WTC11 (cell line): ENCODE measurements at regions not wholly inside any gene's neighbourhood (a gene's known extent, or its start where the extent isn't known, plus 50 kb on each side); places are given as distances from the start of the nearest gene placed in this dataset.

ENCODE experiments used
- CREM ChIP-seq: sonication (generic); formaldehyde crosslinking; IDR thresholded peaks from 2 replicates; pipeline ENCODE4 v1.8.1; 2022; ENCODE audit warnings: mild to moderate bottlenecking, missing genetic modification reagents, moderate library complexity
- ELF4 ChIP-seq: sonication (generic); formaldehyde crosslinking; IDR thresholded peaks from 2 replicates; pipeline ENCODE4 v1.8.1; 2022; ENCODE audit warnings: low read depth, mild to moderate bottlenecking, moderate library complexity, missing genetic modification reagents
- JUN ChIP-seq: sonication (generic); formaldehyde crosslinking; IDR thresholded peaks from 2 replicates; pipeline ENCODE4 v1.8.0; 2023; ENCODE audit warnings: mild to moderate bottlenecking, missing genetic modification reagents
- MAX ChIP-seq: sonication (generic); formaldehyde crosslinking; IDR thresholded peaks from 2 replicates; pipeline ENCODE4 v1.8.0; 2022; ENCODE audit warnings: mild to moderate bottlenecking, missing genetic modification reagents
- NFE2L1 ChIP-seq: sonication (generic); formaldehyde crosslinking; IDR thresholded peaks from 2 replicates; pipeline ENCODE4 v1.8.1; 2023; ENCODE audit warnings: missing genetic modification reagents
- NFYB ChIP-seq: sonication (generic); formaldehyde crosslinking; conservative IDR thresholded peaks from 2 replicates; pipeline ENCODE4 v1.8.0; 2022; ENCODE audit warnings: low read depth, missing genetic modification reagents
- NR2C2 ChIP-seq: sonication (generic); formaldehyde crosslinking; IDR thresholded peaks from 2 replicates; pipeline ENCODE4 v1.8.0; 2022; ENCODE audit warnings: mild to moderate bottlenecking, missing genetic modification reagents
- TP53 ChIP-seq: sonication (generic); formaldehyde crosslinking; IDR thresholded peaks from 2 replicates; pipeline ENCODE4 v1.8.1; 2023; ENCODE audit warnings: mild to moderate bottlenecking, missing genetic modification reagents
- TF ChIP-seq, protein P1 (sequence below): fragments of 200-600 bp; IDR thresholded peaks from 2 replicates; pipeline ENCODE4 v1.8.0; 2022; ENCODE audit warnings: antibody characterized with exemption
- TF ChIP-seq, protein P2 (sequence below): sonication (generic); formaldehyde crosslinking; IDR thresholded peaks from 2 replicates; pipeline ENCODE4 v1.8.1; 2022; ENCODE audit warnings: mild to moderate bottlenecking, moderate library complexity, missing genetic modification reagents
- TF ChIP-seq, protein P3 (sequence below): sonication (generic); formaldehyde crosslinking; IDR thresholded peaks from 2 replicates; pipeline ENCODE4 v1.8.0; 2023; ENCODE audit warnings: mild to moderate bottlenecking, missing genetic modification reagents
- TF ChIP-seq, protein P4 (sequence below): sonication (generic); formaldehyde crosslinking; IDR thresholded peaks from 2 replicates; pipeline ENCODE4 v1.8.1; 2023; ENCODE audit warnings: mild to moderate bottlenecking, missing genetic modification reagents, moderate library complexity

DNA sequence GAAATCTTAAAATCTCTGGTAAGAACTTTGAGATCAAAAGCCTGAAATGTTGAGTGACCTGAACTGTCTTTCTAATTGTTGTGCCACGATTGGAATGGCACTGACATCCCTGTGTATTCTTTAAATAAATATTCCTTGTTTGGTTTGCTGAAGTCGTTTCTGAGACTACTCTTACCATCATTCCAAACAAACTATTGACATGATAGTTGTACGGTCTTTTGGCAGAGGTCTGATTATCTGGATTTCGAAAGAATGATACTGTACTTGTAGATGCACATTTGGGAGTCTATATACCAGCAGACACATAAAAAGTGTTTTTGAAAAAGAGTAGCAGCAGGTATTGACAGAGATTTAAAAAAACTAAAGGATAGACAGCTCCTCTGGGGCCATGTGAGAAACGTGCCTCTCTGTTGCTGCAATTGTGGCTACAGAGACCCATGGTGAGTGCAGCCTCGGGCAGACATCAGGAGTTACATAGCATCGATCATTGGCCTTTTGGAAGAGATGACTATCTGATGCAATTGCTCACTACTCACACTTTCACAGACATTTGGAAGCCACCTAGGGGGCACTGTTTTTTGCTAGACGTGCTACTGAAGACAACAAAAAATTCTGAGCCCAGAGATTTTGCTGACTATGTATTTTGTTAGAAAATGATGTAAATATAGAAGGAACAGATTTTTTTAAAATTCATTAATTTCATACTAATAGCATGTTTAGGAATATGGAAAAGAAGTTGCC, 464.5 kb downstream of the KCNT2 start:
- no peak for TF ChIP-seq NFE2L1 (CRISPR knock-in tag)
- TF ChIP-seq ELF4 (CRISPR knock-in tag), result no peak
- TF ChIP-seq, protein P1, sequence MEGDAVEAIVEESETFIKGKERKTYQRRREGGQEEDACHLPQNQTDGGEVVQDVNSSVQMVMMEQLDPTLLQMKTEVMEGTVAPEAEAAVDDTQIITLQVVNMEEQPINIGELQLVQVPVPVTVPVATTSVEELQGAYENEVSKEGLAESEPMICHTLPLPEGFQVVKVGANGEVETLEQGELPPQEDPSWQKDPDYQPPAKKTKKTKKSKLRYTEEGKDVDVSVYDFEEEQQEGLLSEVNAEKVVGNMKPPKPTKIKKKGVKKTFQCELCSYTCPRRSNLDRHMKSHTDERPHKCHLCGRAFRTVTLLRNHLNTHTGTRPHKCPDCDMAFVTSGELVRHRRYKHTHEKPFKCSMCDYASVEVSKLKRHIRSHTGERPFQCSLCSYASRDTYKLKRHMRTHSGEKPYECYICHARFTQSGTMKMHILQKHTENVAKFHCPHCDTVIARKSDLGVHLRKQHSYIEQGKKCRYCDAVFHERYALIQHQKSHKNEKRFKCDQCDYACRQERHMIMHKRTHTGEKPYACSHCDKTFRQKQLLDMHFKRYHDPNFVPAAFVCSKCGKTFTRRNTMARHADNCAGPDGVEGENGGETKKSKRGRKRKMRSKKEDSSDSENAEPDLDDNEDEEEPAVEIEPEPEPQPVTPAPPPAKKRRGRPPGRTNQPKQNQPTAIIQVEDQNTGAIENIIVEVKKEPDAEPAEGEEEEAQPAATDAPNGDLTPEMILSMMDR, result no peak
- no peak for TF ChIP-seq CREM (CRISPR knock-in tag)
- no peak for TF ChIP-seq NFYB (CRISPR knock-in tag)
- TF ChIP-seq MAX (CRISPR knock-in tag), result no peak
- TF ChIP-seq, protein P2, sequence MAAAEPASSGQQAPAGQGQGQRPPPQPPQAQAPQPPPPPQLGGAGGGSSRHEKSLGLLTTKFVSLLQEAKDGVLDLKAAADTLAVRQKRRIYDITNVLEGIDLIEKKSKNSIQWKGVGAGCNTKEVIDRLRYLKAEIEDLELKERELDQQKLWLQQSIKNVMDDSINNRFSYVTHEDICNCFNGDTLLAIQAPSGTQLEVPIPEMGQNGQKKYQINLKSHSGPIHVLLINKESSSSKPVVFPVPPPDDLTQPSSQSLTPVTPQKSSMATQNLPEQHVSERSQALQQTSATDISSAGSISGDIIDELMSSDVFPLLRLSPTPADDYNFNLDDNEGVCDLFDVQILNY (CRISPR knock-in tag), result no peak
- TF ChIP-seq, protein P3, sequence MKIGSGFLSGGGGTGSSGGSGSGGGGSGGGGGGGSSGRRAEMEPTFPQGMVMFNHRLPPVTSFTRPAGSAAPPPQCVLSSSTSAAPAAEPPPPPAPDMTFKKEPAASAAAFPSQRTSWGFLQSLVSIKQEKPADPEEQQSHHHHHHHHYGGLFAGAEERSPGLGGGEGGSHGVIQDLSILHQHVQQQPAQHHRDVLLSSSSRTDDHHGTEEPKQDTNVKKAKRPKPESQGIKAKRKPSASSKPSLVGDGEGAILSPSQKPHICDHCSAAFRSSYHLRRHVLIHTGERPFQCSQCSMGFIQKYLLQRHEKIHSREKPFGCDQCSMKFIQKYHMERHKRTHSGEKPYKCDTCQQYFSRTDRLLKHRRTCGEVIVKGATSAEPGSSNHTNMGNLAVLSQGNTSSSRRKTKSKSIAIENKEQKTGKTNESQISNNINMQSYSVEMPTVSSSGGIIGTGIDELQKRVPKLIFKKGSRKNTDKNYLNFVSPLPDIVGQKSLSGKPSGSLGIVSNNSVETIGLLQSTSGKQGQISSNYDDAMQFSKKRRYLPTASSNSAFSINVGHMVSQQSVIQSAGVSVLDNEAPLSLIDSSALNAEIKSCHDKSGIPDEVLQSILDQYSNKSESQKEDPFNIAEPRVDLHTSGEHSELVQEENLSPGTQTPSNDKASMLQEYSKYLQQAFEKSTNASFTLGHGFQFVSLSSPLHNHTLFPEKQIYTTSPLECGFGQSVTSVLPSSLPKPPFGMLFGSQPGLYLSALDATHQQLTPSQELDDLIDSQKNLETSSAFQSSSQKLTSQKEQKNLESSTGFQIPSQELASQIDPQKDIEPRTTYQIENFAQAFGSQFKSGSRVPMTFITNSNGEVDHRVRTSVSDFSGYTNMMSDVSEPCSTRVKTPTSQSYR, result no peak
- no peak for TF ChIP-seq NR2C2 (CRISPR knock-in tag)
- TF ChIP-seq, protein P4, sequence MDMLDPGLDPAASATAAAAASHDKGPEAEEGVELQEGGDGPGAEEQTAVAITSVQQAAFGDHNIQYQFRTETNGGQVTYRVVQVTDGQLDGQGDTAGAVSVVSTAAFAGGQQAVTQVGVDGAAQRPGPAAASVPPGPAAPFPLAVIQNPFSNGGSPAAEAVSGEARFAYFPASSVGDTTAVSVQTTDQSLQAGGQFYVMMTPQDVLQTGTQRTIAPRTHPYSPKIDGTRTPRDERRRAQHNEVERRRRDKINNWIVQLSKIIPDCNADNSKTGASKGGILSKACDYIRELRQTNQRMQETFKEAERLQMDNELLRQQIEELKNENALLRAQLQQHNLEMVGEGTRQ, result no peak
- no peak for TF ChIP-seq JUN (CRISPR knock-in tag)
- TF ChIP-seq TP53 (CRISPR knock-in tag), result no peak
